ENCODE measurements at regions not wholly inside any gene's neighbourhood (a gene's known extent, or its start where the extent isn't known, plus 50 kb on each side); places are given as distances from the start of the nearest gene placed in this dataset.

GRCh38 chr10:4434516-4435071, 391.4 kb upstream of the AKR1E2 start:
- DNase-seq (ENCODE audit: low read depth) = no peak
- ChIA-PET POLR2A (no interaction called here), CTCF (no interaction called here)
- Histone ChIP-seq H3K4me3 (ENCODE audit: low read depth, low read length) (no peak overlapping the region), H3K36me3 (ENCODE audit: control insufficient read depth, insufficient read depth, low read length) (no peaks in the 10 kb centered on the region), H3K27me3 (ENCODE audit: control insufficient read depth, insufficient read depth, low read length) (no peaks in the 10 kb centered on the region)
- TF ChIP-seq CTCF (IDR thresholded peaks at IDR 0.05; ENCODE audit: insufficient read depth, low read depth, low read length) = no peak

GRCh38 chr10:4434105-4434504, 391.9 kb upstream of the AKR1E2 start:
- DNase-seq (ENCODE audit: low read depth) = no peak
- no peak overlapping the region for H3K4me3 ChIP-seq (ENCODE audit: low read depth, low read length)
- H3K36me3 ChIP-seq (ENCODE audit: control insufficient read depth, insufficient read depth, low read length) = no peaks in the 10 kb centered on the region
- ChIA-PET CTCF (no interaction called here), POLR2A (no interaction called here)
- H3K27me3 ChIP-seq (ENCODE audit: control insufficient read depth, insufficient read depth, low read length) = no peaks in the 10 kb centered on the region
- TF ChIP-seq CTCF (IDR thresholded peaks at IDR 0.05; ENCODE audit: insufficient read depth, low read depth, low read length) = no peak

GRCh38 chr10:4431114-4431863, 394.7 kb upstream of the AKR1E2 start:
- TF ChIP-seq CTCF (IDR thresholded peaks at IDR 0.05; ENCODE audit: insufficient read depth, low read depth, low read length) = no peak
- no peak overlapping the region for H3K4me3 ChIP-seq (ENCODE audit: low read depth, low read length)
- ChIA-PET CTCF (interaction anchor here (0.6 to 1.1 kb wide), 3 partner anchors 10 to 359 kb away, joined by 3 read pairs; no protein-coding TSS in a partner anchor), POLR2A (no interaction called here)
- H3K36me3 ChIP-seq (ENCODE audit: control insufficient read depth, insufficient read depth, low read length) = no peaks in the 10 kb centered on the region
- no peaks in the 10 kb centered on the region for H3K27me3 ChIP-seq (ENCODE audit: control insufficient read depth, insufficient read depth, low read length)
- peak; percentile 49 for DNase-seq (ENCODE audit: low read depth)

GRCh38 chr10:4429571-4429970, 396.4 kb upstream of the AKR1E2 start:
- Histone ChIP-seq H3K36me3 (ENCODE audit: control insufficient read depth, insufficient read depth, low read length) (no peaks in the 10 kb centered on the region), H3K4me3 (ENCODE audit: low read depth, low read length) (no peak overlapping the region), H3K27me3 (ENCODE audit: control insufficient read depth, insufficient read depth, low read length) (no peaks in the 10 kb centered on the region)
- DNase-seq (ENCODE audit: low read depth) = no peak
- ChIA-PET CTCF (no interaction called here), POLR2A (no interaction called here)
- no peak for TF ChIP-seq CTCF (IDR thresholded peaks at IDR 0.05; ENCODE audit: insufficient read depth, low read depth, low read length)

GRCh38 chr10:4427532-4427931, 398.5 kb upstream of the AKR1E2 start:
- no peak for DNase-seq (ENCODE audit: low read depth)
- no peak overlapping the region for H3K4me3 ChIP-seq (ENCODE audit: low read depth, low read length)
- no peak for TF ChIP-seq CTCF (IDR thresholded peaks at IDR 0.05; ENCODE audit: insufficient read depth, low read depth, low read length)
- no peaks in the 10 kb centered on the region for H3K27me3 ChIP-seq (ENCODE audit: control insufficient read depth, insufficient read depth, low read length)
- ChIA-PET POLR2A (no interaction called here), CTCF (no interaction called here)
- H3K36me3 ChIP-seq (ENCODE audit: control insufficient read depth, insufficient read depth, low read length) = no peaks in the 10 kb centered on the region
